Limb (tissue), 2 donors: ENCODE measurements at regions not wholly inside any gene's neighbourhood (a gene's known extent, or its start where the extent isn't known, plus 50 kb on each side); places are given as distances from the start of the nearest gene placed in this dataset.

Experiments used
- DNase-seq, 2 donors: peaks; one replicate each; pipeline ENCODE4 v3.0.0-alpha.2; 2016; ENCODE audit errors: extremely low spot score in 2 of 2

GRCh38 chr6:137754866-137755265, 112.2 kb upstream of the TNFAIP3 start:
- DNase-seq, result no peak

GRCh38 chr6:137755284-137755683, 111.8 kb upstream of the TNFAIP3 start:
- DNase-seq, result no peak

- DNase-seq, result no peak
Measured at GRCh38 chr6:137756788-137757187, 110.3 kb upstream of the TNFAIP3 start.

- DNase-seq, result no peak
Measured at GRCh38 chr6:137758661-137759060, 108.4 kb upstream of the TNFAIP3 start.

- no peak for DNase-seq
Measured at GRCh38 chr6:137759624-137760023, 107.4 kb upstream of the TNFAIP3 start.

DNA sequence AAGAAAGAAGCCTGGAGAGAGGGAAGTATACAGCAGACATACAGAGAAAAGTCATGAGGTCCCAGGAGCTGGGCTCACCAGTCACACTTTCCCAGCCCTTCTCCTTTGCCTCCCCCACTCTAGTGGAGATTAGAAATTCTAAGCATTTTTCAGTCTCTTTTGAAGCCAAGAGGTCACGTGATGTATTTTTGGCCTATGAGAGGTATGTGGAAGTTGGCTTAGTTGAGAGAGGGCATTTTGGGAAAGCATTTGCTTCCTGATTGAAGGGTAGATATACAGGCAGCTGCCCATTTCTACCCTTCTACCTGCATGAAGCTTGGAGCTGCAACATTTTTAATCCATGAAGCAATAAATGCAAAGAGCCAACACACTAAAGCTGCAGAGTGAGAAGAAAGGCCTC, 106.0 kb upstream of the TNFAIP3 start:
- no peak for DNase-seq

DNA sequence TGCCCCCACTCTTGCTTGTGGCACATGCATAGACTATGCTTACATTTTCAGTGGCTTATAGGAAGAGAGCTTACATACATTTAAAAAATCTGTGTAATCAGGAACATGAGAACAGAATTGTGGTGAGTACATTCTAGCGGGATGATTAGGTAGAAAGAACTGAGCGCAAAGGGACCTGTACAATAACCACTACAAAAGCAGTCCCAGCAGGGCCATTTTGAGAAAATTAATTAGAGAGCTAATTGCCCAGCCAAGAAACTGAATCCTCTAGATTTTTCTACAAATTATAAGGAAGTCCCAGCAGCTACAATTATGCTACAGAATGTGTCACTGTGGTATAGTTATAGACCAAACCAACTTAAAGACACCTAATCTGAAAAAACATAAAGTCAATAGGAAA, 105.6 kb upstream of the TNFAIP3 start:
- no peak for DNase-seq

DNA sequence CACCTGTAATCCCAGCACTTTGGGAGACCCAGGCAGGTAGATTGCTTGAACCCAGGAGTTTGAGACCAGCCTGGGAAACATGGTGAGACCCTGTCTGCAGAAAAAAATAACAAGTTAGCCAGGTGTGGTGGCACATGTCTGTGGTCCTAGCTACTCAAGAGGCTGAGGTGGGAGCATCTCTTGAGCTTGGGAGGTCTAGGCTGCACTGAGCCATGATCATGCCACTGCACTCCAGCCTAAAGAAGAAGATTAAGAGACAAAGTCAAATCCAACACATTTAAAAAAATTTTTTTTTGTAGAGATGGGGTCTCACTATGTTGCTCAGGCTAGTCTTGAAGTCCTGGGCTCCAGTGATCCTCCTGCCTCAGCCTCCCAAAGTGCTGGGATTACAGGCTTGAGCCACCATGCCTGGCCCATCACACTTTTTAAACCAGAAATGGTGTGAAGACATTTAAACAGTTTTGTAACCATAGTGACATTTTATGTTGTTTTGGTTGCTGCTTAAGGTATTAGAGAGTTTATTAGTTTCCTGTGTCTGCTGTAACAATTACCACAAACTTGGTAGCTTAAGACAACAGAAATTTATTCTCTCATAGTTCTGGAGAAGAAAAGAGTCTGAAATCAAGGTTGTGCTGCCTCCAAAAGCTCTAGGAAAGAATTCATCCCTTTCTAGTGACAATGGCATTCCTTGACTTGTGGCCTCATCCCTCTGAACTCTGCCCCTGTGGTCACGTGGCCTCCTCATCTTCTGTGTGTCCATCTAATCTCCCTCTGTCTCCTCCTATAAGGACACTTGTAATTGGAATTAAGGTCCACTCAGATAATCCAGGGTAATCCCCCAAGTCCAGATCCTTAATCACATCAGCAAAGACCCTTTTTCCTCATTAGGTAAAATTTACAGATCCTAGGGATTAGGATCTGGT, 104.6 kb upstream of the TNFAIP3 start:
- DNase-seq, result no peak

GRCh38 chr6:137763436-137763835, 103.6 kb upstream of the TNFAIP3 start:
- DNase-seq, result no peak

- DNase-seq, result no peak
Measured at GRCh38 chr6:137763886-137764285, 103.2 kb upstream of the TNFAIP3 start.

DNA sequence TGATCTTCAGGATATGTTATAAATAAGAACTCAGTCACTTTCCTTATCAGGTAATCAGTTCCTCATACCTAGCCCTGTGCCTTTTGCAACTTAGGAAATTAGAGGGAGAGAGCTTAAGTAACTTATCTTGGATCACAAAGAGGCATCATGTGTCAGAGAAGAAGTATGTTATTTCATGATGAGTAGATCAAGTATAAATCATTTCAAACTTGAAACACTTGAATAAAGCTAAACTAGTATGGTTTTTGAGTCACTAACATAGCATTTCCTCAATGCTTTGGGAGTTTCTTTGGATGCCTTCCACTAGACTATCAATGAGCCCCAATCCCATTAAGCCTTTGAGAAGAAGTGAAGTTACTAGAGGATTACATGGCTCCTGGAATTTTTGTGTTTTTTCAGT, 102.6 kb upstream of the TNFAIP3 start:
- DNase-seq, result no peak

GRCh38 chr6:137765059-137765458, 102.0 kb upstream of the TNFAIP3 start:
- no peak for DNase-seq

GRCh38 chr6:137766596-137767370, 100.3 kb upstream of the TNFAIP3 start:
- DNase-seq, result no peak

GRCh38 chr6:137767465-137767864, 99.6 kb upstream of the TNFAIP3 start:
- DNase-seq, result no peak

DNA sequence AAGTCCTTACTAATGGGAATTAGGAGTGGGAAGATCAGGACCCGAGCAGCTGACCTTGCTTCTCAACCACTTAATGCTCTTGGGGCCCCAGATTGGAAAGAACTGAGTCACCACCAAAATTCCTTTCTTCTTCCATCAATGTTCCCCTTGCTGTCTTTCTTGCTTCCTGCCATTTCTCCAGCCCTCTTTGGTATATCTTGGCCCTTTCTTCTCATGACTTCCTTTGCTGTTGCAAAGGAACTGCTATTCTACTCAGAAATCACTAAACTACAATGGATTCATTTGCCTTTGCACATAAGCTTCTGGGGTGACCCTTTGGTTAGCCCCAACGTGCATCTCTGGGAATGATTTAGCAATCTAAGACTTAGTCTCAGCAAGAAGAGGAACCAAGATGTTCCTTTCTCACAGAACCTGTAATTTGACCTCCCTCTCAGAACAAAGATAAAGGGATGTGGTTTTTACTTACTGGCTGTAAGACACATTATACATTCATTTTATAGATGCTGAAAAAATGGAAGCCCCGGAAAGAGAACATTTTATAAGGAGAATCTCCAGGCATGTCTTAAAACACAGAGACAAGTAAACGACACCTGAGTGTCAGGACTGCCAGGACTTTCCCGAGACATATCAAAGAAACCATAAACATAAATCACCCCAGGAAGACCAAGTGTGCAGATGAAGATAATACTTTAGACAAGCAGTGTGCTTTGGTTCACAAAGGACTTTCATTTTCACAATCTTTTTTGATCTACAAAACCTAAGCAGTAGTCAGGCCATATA, 99.0 kb upstream of the TNFAIP3 start:
- DNase-seq, result no peak

GRCh38 chr6:137768935-137769334, 98.1 kb upstream of the TNFAIP3 start:
- DNase-seq, result no peak

- no peak for DNase-seq
Measured at GRCh38 chr6:137769797-137770362, 97.2 kb upstream of the TNFAIP3 start.

DNA sequence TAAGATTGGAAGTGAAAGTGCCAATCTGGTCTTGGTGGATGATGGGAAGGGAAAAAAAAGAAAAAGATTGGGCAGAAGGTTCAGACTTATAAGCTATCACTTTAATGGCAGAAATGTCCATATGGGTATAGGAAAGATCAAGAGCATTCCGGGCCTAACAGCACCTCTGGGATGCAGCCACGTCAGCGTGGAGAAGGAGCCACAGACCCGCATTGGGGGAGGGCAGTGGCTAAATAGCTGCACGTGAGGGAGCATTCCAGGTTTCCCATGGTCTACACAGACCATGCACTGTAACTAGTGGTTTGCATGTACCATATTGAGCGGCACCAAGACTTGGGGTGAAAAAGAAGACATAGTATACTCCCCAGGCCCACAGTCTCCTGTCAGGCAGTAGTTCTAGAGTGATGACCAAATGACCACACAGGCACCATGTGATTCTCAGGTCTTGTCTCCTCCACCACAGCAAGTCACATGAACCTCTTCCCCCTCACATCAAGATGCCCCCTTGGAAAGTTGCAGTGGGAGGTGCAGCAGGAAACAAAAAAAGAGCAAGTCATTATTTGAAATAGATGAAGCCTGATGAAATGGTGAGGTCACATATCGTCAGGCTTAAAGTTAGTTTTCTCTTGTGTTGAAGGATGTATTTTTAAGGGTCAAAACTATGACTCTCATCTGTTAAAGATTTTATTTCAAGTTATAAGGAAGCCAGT, 94.4 kb upstream of the TNFAIP3 start:
- DNase-seq, result no peak

- DNase-seq, result no peak
Measured at GRCh38 chr6:137775227-137775626, 91.8 kb upstream of the TNFAIP3 start.

DNA sequence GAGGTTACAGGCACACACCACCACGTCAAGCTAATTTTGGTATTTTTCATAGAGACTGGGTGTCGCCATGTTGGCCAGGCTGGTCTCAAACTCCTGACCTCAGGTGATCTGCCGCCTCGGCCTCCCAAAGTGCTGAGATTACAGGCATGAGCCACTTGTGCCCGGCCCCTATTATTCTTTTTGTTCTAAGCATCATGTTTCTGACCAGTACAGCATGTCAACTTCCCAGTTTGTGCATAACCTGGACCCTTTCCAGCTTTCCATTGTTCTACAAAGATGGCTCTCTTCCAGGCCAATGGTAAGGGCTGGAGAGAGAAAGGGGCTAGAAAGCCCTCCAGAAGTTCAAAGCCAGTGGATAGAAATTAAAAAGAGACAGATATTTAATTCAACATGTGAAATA, 91.3 kb upstream of the TNFAIP3 start:
- no peak for DNase-seq

GRCh38 chr6:137776256-137776655, 90.8 kb upstream of the TNFAIP3 start:
- no peak for DNase-seq
